SJCRH30 (cell line): ENCODE measurements at regions not wholly inside any gene's neighbourhood (a gene's known extent, or its start where the extent isn't known, plus 50 kb on each side); places are given as distances from the start of the nearest gene placed in this dataset.
"Not testable (repeated sequence)": the region's sequence is repeated elsewhere in the genome, so short reads cannot be mapped to it uniquely, and the experiment has no call there.

ENCODE experiments used
- DNase-seq, 2 experiments: peaks; one replicate each; pipeline ENCODE4 v3.0.0-alpha.2; 2015 to 2020
- H3K27ac ChIP-seq: fragments of 250-450 bp; sonication (Bioruptor Pico); 2 replicates; pipeline ENCODE4 v1.5.1; 2020; ENCODE audit warnings: mild to moderate bottlenecking, moderate library complexity
- H3K27me3 ChIP-seq: fragments of 250-450 bp; sonication (Bioruptor Pico); 2 replicates; pipeline ENCODE4 v1.5.1; 2020; ENCODE audit warnings: mild to moderate bottlenecking, moderate library complexity
- H3K36me3 ChIP-seq: fragments of 250-450 bp; sonication (Bioruptor Pico); 2 replicates; pipeline ENCODE4 v1.5.1; 2020; ENCODE audit warnings: mild to moderate bottlenecking, moderate library complexity
- H3K4me1 ChIP-seq: fragments of 250-450 bp; sonication (Bioruptor Pico); 2 replicates; pipeline ENCODE4 v1.5.1; 2020; ENCODE audit warnings: mild to moderate bottlenecking, moderate library complexity
- H3K4me3 ChIP-seq: fragments of 250-450 bp; sonication (Bioruptor Pico); 2 replicates; pipeline ENCODE4 v1.5.1; 2020; ENCODE audit warnings: mild to moderate bottlenecking, moderate library complexity
- H3K9me3 ChIP-seq: fragments of 250-450 bp; sonication (Bioruptor Pico); replicated peaks from 2 replicates; pipeline ENCODE4 v1.5.1; 2020; ENCODE audit warnings: mild to moderate bottlenecking, moderate library complexity

- H3K36me3 ChIP-seq, result no peaks in the 10 kb centered on the region
- H3K9me3 ChIP-seq, result no peaks in the 10 kb centered on the region
- no peak overlapping the region for H3K4me3 ChIP-seq
- H3K27ac ChIP-seq, result no peak overlapping the region
- H3K4me1 ChIP-seq, result no peaks in the 10 kb centered on the region
- no peaks in the 10 kb centered on the region for H3K27me3 ChIP-seq
- no peak for DNase-seq
Observed at GRCh38 chr6:11852061-11852651, 73.6 kb upstream of the ADTRP start.

GRCh38 chr6:11851387-11851786 lies 72.8 kb upstream of the ADTRP start:
- H3K9me3 ChIP-seq, result no peaks in the 10 kb centered on the region
- no peak overlapping the region for H3K27ac ChIP-seq
- H3K27me3 ChIP-seq, result no peaks in the 10 kb centered on the region
- no peaks in the 10 kb centered on the region for H3K4me1 ChIP-seq
- DNase-seq, result no peak
- no peaks in the 10 kb centered on the region for H3K36me3 ChIP-seq
- H3K4me3 ChIP-seq, result no peak overlapping the region

- Histone ChIP-seq H3K9me3 (no peaks in the 10 kb centered on the region), H3K36me3 (no peaks in the 10 kb centered on the region), H3K4me1 (no peaks in the 10 kb centered on the region), H3K27me3 (no peaks in the 10 kb centered on the region), H3K27ac (no peak overlapping the region), H3K4me3 (no peak overlapping the region)
- DNase-seq, result peak in 1 of 2 experiments; percentile 24
Observed at GRCh38 chr6:11848852-11849731, 70.5 kb upstream of the ADTRP start.

- Histone ChIP-seq H3K27me3 (no peaks in the 10 kb centered on the region), H3K4me3 (no peak overlapping the region), H3K9me3 (no peaks in the 10 kb centered on the region), H3K36me3 (no peaks in the 10 kb centered on the region), H3K4me1 (no peaks in the 10 kb centered on the region), H3K27ac (no peak overlapping the region)
- no peak for DNase-seq
Observed at GRCh38 chr6:11848346-11848651, 69.7 kb upstream of the ADTRP start.

DNA sequence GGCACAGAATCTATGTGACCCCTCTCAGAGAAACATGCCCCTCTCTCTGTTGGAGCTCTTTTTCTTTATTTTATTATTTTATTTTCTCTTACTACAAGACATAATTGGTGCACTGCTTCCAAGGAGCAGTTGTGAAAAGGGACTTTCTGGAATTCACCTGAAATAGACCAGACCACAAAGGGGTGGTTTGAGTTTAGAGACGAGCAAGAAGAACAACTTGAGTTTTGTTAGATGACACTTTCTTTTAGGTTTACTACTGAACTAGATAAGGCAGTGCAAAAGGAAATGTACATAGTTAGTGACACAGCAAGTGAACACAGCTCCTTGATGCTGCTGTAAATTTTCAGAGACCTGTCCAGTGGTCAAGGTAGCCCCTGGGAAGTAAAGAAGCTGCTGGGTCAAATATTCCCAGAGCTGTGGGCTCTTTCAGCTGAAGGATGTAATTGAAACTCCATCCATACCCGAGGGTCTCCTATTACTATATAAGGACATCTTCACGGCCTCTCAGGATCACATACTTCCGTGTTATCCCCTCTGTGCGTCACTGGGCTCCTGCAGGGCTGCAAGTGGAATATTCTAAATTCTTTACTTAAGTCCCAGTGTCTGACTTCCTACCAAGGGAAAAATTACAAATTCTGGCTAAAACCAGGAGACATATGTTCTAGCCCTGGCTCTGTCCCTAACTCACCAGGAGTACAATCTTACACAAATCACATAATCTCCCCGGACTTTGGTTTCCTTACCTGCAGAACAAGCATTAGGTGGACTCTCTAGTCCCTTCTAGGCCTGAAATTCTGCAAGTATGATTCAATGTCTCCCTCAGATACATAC lies 69.1 kb upstream of the ADTRP start:
- Histone ChIP-seq H3K4me3 (no peak overlapping the region), H3K36me3 (no peaks in the 10 kb centered on the region), H3K4me1 (no peaks in the 10 kb centered on the region), H3K27ac (no peak overlapping the region), H3K9me3 (no peaks in the 10 kb centered on the region), H3K27me3 (no peaks in the 10 kb centered on the region)
- peak in 1 of 2 experiments; percentile 6 for DNase-seq

- H3K27me3 ChIP-seq, H3K27ac ChIP-seq, DNase-seq, H3K4me1 ChIP-seq, H3K36me3 ChIP-seq, H3K4me3 ChIP-seq, H3K9me3 ChIP-seq: not testable (repeated sequence)
Observed at GRCh38 chr6:11847068-11847467, 68.5 kb upstream of the ADTRP start.

GRCh38 chr6:11845664-11846577 lies 67.3 kb upstream of the ADTRP start:
- Histone ChIP-seq H3K4me1 (no peaks in the 10 kb centered on the region), H3K4me3 (no peak overlapping the region), H3K9me3 (no peaks in the 10 kb centered on the region), H3K27ac (no peak overlapping the region), H3K36me3 (no peaks in the 10 kb centered on the region), H3K27me3 (no peaks in the 10 kb centered on the region)
- DNase-seq, result no peak

DNA sequence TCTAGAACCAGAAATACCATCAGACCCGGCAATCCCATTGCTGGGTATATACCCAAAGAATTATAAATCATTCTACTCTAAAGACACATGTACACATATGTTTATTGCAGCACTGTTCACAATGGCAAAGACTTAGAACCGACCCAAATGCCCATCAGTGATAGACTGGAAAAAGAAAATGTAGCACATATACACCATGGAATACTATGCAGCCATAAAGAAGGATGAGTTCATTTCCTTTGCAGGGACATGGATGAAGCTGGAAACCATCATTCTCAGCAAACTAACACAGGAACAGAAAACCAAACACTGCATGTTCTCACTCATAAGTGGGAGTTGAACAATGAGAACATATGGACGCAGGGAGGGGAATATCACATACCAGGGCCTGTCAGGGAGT lies 64.2 kb upstream of the ADTRP start:
- H3K4me3 ChIP-seq, H3K9me3 ChIP-seq, H3K4me1 ChIP-seq, H3K27me3 ChIP-seq, H3K36me3 ChIP-seq, DNase-seq, H3K27ac ChIP-seq: not testable (repeated sequence)

GRCh38 chr6:11835065-11835464 lies 56.5 kb upstream of the ADTRP start:
- Histone ChIP-seq H3K27me3 (no peaks in the 10 kb centered on the region), H3K4me1 (no peaks in the 10 kb centered on the region), H3K9me3 (no peaks in the 10 kb centered on the region), H3K27ac (no peak overlapping the region), H3K36me3 (no peaks in the 10 kb centered on the region), H3K4me3 (no peak overlapping the region)
- no peak for DNase-seq

- Histone ChIP-seq H3K27ac (no peak overlapping the region), H3K4me1 (no peaks in the 10 kb centered on the region), H3K27me3 (no peaks in the 10 kb centered on the region), H3K4me3 (no peak overlapping the region), H3K9me3 (no peaks in the 10 kb centered on the region), H3K36me3 (no peaks in the 10 kb centered on the region)
- no peak for DNase-seq
Observed at GRCh38 chr6:11833626-11834592, 55.3 kb upstream of the ADTRP start.

GRCh38 chr6:11831653-11832052 lies 53.0 kb upstream of the ADTRP start:
- Histone ChIP-seq H3K27me3 (no peaks in the 10 kb centered on the region), H3K4me1 (no peaks in the 10 kb centered on the region), H3K27ac (no peak overlapping the region), H3K9me3 (no peaks in the 10 kb centered on the region), H3K4me3 (no peak overlapping the region), H3K36me3 (no peaks in the 10 kb centered on the region)
- DNase-seq, result no peak

GRCh38 chr6:11830520-11830919 lies 51.9 kb upstream of the ADTRP start:
- Histone ChIP-seq H3K9me3 (no peaks in the 10 kb centered on the region), H3K36me3 (no peaks in the 10 kb centered on the region), H3K4me3 (no peak overlapping the region), H3K27ac (no peak overlapping the region), H3K4me1 (no peaks in the 10 kb centered on the region), H3K27me3 (no peaks in the 10 kb centered on the region)
- no peak for DNase-seq

DNA sequence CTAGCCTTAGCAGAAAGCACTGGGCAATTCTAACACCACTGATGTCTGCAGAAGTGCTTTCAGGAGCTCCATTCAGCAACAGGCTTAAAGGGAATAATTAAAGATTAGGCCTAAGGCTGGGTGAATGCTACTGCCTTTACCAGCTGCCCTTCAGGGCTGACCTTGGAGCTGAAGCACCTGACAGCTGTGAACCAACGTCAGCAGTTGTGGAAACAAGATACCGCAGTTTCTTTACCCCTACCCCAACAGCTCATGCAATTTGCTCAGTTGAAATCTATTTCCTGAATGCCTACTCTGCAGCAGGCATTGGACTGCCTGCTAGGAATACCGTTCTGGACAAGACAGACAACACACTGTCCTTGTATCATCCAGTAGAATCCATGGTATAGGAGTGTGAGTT lies 51.5 kb upstream of the ADTRP start:
- Histone ChIP-seq H3K27me3 (no peaks in the 10 kb centered on the region), H3K4me3 (no peak overlapping the region), H3K27ac (no peak overlapping the region), H3K36me3 (no peaks in the 10 kb centered on the region), H3K4me1 (no peaks in the 10 kb centered on the region), H3K9me3 (no peaks in the 10 kb centered on the region)
- DNase-seq, result peak; percentile 30 to 62
